ENCODE measurements at regions not wholly inside any gene's neighbourhood (a gene's known extent, or its start where the extent isn't known, plus 50 kb on each side); places are given as distances from the start of the nearest gene placed in this dataset.

DNA sequence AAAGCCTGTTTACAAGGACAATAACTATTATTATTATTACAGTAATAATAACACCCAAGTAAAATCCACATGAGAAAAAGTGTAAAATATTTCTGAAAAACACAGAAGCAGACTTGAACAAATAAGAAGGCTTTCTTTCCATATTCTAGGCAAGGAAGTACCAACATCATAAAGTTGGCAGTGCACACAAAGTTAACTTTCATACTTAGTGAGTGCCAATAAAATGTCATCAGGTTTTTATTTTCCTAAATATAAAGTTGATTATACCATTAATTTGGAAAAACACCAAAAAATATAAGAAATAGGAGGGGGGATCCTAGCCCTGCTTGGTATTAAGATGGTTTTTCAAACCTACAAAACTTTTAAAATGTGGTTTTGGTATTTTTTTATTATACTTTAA, 161.4 kb downstream of the PRELID2 start:
- TF ChIP-seq POLR2A (IDR thresholded peaks at IDR 0.05), result no peak
- H3K27ac ChIP-seq, result no peak overlapping the region
- intact Hi-C loops (cut with DNase I), result loop anchor here in 1 of 10 donors (10.0 kb wide), 1 partner anchor 371 kb away; no protein-coding TSS in a partner anchor
- no peaks in the 10 kb centered on the region for H3K9me3 ChIP-seq
- H3K4me3 ChIP-seq, result no peak overlapping the region
- DNase-seq (no peak), ATAC-seq (no peak)
- H3K4me1 ChIP-seq, result no peaks in the 10 kb centered on the region
- H3K27me3 ChIP-seq, result no peaks in the 10 kb centered on the region
- no peaks in the 10 kb centered on the region for H3K36me3 ChIP-seq

DNA sequence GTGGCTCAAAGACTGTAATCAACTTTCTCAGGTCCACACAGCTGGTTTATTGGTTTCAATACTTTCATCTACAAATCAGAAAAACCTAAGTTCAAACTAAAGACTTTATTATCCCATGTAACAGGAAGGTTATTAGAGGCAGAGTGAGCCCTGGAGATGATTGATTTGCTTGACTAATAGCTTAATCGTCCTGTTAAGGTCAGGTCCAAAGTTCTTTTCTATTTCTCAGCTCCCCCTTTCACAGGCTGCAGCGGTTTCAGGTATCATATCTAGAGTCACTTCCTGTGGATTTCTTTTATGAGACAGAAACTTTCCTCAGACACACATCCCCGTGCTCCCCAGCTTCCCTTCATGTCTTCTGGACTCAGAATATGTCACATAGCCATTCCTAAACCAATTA, 166.4 kb downstream of the PRELID2 start:
- no peak for DNase-seq
- H3K27ac ChIP-seq, result no peak overlapping the region
- no peaks in the 10 kb centered on the region for H3K27me3 ChIP-seq
- no peaks in the 10 kb centered on the region for H3K9me3 ChIP-seq
- 64 to 79% (median 73%) methylated on average over 3 of the region's 3 CpGs for WGBS, 4 donors
- no peaks in the 10 kb centered on the region for H3K36me3 ChIP-seq
- H3K4me3 ChIP-seq, result no peak overlapping the region
- intact Hi-C loops (cut with DNase I), result no loop called here
- no peak for TF ChIP-seq POLR2A (IDR thresholded peaks at IDR 0.05)
- TF ChIP-seq, protein P1, sequence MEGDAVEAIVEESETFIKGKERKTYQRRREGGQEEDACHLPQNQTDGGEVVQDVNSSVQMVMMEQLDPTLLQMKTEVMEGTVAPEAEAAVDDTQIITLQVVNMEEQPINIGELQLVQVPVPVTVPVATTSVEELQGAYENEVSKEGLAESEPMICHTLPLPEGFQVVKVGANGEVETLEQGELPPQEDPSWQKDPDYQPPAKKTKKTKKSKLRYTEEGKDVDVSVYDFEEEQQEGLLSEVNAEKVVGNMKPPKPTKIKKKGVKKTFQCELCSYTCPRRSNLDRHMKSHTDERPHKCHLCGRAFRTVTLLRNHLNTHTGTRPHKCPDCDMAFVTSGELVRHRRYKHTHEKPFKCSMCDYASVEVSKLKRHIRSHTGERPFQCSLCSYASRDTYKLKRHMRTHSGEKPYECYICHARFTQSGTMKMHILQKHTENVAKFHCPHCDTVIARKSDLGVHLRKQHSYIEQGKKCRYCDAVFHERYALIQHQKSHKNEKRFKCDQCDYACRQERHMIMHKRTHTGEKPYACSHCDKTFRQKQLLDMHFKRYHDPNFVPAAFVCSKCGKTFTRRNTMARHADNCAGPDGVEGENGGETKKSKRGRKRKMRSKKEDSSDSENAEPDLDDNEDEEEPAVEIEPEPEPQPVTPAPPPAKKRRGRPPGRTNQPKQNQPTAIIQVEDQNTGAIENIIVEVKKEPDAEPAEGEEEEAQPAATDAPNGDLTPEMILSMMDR (IDR thresholded peaks at IDR 0.05), result no peak
- ATAC-seq, result no peak
- no peaks in the 10 kb centered on the region for H3K4me1 ChIP-seq

DNA sequence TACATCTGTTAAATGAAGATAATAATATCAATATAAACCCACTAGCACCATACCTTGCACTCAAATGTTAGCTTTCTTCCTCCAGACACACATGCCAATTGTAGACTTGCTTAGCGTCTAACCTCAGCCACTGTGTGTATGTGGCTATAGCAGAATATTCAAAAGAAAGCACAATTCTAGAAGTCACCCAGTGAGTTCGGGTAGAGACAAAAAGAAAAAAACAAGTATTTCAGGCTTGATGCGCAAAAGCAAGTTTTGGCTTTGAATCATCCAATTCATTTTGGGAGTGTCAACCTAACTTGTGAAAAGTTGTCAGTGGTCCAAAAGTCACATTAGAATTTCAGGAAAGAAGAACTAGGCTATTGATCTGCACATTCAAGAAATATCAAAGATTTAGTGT, 167.4 kb downstream of the PRELID2 start:
- Histone ChIP-seq H3K4me3 (no peak overlapping the region), H3K27ac (no peak overlapping the region), H3K27me3 (no peaks in the 10 kb centered on the region), H3K4me1 (no peaks in the 10 kb centered on the region), H3K9me3 (no peaks in the 10 kb centered on the region), H3K36me3 (no peaks in the 10 kb centered on the region)
- no peak for DNase-seq
- TF ChIP-seq, protein P1 (IDR thresholded peaks at IDR 0.05), result no peak
- TF ChIP-seq POLR2A (IDR thresholded peaks at IDR 0.05), result no peak
- WGBS, 4 donors, result 94 to 99% (median 97%) methylated on average over 3 of the region's 3 CpGs
- intact Hi-C loops (cut with DNase I), result no loop called here
- no peak for ATAC-seq

DNA sequence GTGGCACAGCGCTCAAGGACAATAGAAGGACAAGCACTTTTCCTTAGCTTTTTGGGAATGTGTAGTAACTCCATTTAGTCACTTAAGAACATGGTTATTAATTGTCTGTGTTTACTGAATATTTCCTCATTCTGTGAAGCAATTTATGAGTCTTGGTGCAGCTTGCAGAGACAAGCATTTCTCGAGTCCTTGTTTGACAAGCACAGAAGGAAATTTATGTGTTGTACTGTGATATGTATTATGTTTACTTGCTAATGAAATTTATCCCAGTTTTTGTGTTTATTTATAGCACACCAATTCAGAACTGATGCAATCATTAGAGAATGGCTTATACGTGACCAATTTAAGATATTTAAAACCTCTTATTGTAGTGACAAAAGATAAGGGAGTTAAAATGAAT, 168.6 kb downstream of the PRELID2 start:
- H3K4me1 ChIP-seq, result peaks cover 0 to 8% (median 0%) of the 10 kb centered on the region in 12 donors
- H3K27ac ChIP-seq, result no peak overlapping the region
- no peak for DNase-seq
- no peaks in the 10 kb centered on the region for H3K9me3 ChIP-seq
- TF ChIP-seq POLR2A (IDR thresholded peaks at IDR 0.05), result no peak
- TF ChIP-seq, protein P1 (IDR thresholded peaks at IDR 0.05), result no peak
- WGBS, 4 donors, result 76 to 83% (median 80%) methylated on average over 3 of the region's 3 CpGs
- no peaks in the 10 kb centered on the region for H3K36me3 ChIP-seq
- H3K27me3 ChIP-seq, result no peaks in the 10 kb centered on the region
- intact Hi-C loops (cut with DNase I), result no loop called here
- ATAC-seq, result no peak
- H3K4me3 ChIP-seq, result no peak overlapping the region

DNA sequence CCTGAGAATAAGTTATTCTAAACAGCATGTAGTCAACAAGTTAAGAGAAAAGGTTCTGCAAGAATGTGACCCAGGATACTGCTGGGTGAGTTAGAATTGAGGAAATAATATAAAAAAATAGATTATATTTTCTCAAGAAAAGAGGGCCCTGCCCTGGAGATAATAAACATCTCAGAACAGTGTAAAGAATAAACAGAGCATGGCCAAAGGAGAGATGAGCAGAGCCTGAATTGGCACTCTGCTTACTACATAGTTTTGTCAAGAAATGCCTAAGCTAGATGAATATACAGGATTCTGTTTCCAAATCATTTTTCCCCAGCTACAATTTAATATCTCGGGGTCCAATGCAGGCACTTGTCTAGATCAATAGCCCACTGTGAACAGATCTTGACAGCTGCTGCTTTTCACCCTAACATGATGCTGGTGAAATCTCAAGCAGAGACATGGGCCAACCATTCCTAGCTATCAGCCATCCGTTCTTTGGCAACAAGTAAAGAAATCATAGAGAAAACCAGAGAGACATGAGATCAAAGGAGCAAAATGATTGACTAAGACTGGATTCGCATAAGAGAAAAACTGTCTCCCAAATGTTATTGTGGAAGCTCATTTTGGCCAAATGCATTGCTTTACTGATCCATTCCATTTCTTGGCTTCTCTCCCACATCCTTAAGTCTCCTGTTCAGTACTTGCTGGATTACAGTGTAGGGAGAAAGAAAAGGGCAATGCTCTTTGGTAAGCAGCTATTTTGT, 173.2 kb downstream of the PRELID2 start:
- TF ChIP-seq, protein P1 (IDR thresholded peaks at IDR 0.05), result no peak
- no peak for TF ChIP-seq POLR2A (IDR thresholded peaks at IDR 0.05)
- intact Hi-C loops (cut with DNase I), result no loop called here
- Histone ChIP-seq H3K36me3 (no peaks in the 10 kb centered on the region), H3K4me1 (peaks cover 0 to 13% (median 0%) of the 10 kb centered on the region in 12 donors), H3K27ac (no peak overlapping the region), H3K9me3 (no peaks in the 10 kb centered on the region), H3K27me3 (no peaks in the 10 kb centered on the region), H3K4me3 (no peak overlapping the region)
- WGBS, 4 donors, result 70 to 80% (median 74%) methylated on average over 3 of the region's 3 CpGs
- DNase-seq (no peak), ATAC-seq (no peak)

Measured in heart left ventricle (tissue), 16 donors.